Stimulated activated CD8-positive, alpha-beta memory T cell treated with anti-CD3 and anti-CD28 coated beads, Interleukin-2, amount 100 ng/mL, for 1 hour (primary cell): ENCODE measurements at regions not wholly inside any gene's neighbourhood (a gene's known extent, or its start where the extent isn't known, plus 50 kb on each side); places are given as distances from the start of the nearest gene placed in this dataset.

Experiments
- DNase-seq, 2 donors: peaks; one replicate each; pipeline ENCODE4 v3.0.0-alpha.2; 2020; ENCODE audit warnings: low read depth in 2 of 2

DNA sequence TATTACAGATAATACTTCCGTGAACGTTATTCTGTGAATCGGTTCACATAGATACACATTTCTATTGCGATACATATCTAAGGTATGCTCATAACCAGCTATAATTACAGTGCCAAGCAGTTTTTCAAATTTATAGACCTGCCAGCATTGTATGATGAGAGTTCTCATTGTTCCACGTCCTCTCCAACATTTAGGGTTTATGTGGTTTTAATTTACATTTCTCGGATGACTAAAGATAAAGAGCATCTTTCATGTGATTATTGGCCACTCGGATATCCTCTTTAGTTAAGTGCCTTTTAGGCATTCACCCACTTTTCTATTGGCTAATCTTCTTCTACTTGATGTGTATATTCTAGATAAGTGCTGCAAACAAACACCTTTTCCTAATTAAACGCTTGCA, 134.7 kb upstream of the CCDC54 start:
- DNase-seq = no peak

DNA sequence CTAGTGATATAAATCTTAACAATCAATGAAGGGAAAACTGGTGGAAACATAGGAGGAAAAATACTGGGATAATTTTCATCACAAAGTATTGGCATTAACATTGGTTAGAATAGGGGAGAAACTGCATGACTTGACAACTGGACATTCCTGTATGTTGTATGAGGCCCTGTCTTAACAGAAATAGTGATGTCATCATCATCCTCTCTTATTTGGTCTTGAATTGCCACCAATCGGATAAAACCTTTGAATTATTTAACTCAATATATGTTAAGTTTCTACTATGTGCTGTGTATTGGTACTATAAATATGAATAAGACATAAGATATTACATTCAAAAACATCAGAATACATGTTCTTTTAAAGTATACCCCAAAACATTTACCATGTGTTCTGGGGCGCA, 130.1 kb upstream of the CCDC54 start:
- no peak for DNase-seq

- no peak for DNase-seq
These were observed 128.1 kb upstream of the CCDC54 start for GRCh38 chr3:107249132-107249531.

DNA sequence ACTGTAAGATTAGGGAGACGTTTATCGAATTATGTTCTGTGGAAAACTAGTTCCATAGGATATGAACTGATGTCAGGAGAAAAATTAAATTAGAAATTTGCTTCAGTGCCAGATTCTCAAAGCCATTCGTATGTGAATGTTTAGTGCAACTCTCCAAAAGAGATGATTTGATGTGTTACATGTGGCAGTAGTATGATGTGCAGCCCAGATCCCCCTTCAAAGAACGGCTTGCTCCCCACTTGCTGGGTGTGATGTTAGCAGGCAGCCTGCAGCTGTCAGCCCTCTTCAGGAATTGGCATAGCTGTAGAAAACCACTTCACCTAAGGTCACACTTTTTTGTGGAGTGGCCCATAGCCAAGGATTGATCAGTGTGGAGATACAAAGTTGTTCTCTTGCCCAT, 127.0 kb upstream of the CCDC54 start:
- DNase-seq = no peak

DNA sequence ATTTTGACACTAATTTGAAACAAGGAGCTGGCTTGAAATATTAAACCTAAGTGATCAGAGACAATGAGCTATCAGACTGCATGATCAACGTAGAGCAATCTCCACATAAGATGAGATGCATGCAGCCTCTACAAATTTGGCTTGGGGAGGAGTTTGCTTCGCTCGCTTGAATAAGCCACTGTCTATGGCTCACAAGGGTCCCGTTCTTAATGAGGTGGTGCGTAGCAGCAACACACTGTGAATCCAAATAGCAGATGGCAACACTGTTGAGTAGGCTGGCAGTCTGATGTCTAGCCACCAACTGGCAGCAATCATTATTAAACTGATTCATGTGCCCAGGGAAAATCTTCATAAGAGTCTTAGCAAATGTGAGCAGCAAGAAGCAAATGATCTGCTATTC, 125.4 kb upstream of the CCDC54 start:
- no peak for DNase-seq

GRCh38 chr3:107256963-107257362, 120.3 kb upstream of the CCDC54 start:
- no peak for DNase-seq

DNA sequence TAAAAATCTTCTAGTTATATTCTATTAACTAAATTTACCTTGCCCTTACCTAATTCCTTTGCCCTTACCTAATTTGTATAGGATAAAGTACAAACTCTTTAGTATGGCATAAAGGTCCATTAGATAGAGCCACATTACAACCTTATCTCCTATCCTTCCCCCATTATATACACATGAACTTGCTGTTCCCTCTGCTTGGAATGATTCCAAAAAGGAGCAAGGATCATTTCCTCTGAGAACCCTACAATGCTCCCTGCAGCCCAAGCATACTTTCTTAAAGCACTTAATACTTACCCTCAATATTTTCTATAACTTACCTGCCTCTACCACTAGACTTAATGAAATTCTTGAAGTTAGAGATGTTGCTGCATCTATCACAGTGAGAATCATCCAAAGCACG, 118.9 kb upstream of the CCDC54 start:
- DNase-seq = no peak

DNA sequence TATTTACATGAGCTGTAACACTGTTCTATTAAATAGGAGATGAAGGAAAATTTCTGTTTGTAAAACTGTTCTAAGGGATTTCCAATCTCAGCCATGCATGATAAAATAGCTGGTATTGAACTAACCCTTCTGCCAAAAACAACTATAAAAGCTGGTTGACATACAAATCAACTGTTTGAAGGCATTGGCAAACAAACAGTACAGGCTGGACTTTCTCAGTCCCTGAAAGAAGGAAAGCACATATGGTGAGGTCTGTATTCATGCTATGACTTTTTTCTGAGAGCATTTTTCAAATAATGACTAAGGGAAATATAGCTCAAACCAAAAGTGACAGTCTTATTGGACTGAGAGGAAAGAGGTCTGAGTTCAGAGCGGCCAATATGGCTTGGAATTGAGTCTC, 117.0 kb upstream of the CCDC54 start:
- no peak for DNase-seq

DNA sequence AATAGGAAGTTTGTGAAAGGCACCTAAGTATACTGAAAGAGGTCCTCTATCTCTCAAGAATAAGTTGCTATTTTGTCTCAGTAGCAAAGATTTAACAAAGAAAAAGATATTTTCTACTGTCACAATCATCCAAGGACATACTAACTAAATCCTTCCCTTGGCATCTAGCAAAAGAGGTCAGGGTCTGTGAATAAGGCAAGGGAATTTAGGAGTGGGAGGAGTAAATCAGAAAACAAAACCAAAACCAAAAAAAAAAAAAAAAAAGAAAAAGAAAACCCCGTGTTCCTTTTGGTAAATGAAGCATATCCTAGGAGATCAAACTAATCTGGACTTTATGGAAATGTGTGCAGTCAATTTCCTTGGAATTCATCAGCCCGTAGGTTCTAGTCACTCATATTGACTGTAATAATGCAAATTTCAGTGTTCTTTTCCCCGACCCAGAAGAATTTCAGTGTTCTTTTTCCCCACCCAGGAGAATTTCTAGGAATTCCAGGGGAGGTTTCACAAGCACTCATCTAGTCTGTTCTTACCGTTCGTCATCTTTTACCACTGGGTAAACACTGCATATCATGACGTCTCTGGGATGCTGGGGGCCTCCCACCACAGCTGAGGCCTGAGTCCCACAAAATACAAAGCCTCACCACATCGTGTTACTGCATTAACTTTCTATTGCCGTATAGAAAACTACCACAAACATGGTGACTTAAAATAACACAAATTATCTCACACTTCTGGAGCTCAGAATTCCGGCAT, 113.8 kb upstream of the CCDC54 start:
- no peak for DNase-seq

DNA sequence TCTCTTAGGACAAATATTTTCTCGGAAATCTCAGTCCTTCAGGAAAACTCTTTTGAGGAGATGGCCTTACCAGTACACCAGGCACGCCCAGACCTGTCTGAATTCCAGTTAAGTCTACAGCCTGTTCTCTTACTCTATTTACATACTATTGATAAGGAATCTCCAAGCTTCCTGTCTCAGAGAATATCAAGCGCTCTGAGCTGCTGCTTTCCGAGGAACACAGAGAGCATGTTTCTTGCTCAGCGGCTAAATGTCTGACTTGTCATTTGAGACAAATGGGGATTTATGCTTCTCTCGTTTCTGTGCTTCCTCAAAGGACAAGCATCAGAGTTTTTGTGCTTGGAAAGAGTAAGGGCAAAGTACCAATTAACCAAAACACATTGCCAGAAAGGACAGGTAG, 112.4 kb upstream of the CCDC54 start:
- DNase-seq = no peak

DNA sequence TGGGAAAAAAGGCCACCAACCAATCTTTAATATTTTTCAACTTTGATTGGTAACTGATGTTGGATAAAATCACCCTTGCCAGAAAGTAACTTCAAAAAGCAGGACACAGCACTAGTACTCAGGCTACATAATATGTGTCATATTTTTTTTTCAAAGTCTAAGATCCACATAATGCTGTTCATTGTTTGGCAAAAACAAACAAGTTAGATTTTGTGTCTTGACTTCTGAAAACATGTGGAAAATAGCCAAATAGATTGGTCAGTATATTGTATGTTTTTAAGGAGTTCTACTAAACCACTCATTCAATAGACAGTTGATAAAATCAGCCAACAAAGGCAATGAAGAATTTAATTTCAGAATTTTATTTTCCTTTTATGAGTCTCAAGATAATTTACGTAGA, 111.7 kb upstream of the CCDC54 start:
- DNase-seq = no peak

DNA sequence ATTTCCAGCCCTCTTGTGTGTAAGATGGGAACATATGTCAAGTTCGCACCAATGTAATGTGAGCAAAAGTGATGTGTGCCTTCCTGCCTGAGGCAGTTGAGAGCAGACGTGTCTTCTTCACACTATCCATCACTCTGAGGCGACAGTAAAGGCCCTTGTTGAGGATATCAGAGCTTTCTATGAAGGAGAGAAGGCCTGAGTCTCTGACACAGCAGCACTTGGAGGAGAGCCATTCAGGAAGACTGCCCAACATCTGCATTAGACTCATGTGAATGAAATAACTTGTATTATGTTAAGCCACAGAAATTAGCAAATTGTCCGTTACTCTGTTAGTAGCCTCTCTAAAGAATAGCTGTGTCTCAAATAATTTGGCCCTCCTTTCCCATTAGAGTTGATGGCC, 108.8 kb upstream of the CCDC54 start:
- no peak for DNase-seq

DNA sequence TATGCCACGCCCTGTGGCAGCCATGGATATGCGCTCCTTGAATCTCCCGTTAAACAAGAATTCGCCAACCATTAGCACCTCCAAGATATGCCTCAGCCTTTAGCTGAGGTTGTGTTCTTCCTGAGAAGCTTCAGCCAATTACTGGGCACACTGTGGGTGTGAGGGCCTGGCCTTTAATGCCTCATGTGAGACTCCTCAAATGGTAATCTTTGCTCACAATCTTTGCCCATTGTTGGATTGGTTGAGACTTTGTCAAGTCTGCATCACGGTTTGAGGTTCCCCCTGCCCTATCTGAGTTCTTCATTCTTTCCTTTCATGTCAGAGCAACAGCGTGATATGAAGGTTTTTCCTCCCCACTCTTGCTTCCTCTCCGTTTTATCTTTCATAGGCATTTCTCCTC, 108.1 kb upstream of the CCDC54 start:
- no peak for DNase-seq

DNA sequence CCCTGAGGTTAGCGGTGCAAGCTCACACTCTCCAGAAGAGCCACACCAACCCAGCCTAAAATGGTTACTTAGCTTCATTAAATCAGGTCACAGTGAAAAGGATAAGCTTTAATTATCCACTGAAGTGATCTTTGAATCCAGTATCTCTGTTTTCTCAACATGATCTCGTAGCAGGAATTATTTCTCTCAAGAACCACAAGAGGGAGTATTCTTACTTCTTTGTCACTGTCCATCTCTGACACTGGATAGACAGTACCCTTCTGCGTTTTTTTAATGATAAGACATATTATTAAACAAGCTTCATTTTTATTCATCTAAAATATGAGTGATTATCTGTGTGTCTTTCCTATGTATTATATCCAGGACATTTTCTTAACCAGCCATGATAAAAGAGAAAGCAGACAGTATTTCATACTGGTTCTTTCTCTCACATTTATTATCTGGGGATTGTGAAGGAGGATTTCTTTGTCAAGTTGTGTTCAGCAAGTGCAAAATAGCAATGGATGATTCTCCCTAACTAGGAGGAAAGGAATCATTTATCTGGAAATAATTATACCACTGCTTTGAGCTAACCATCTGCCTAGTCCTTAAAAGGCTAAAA, 105.4 kb upstream of the CCDC54 start:
- DNase-seq = no peak

GRCh38 chr3:107272471-107272870, 104.8 kb upstream of the CCDC54 start:
- no peak for DNase-seq

DNA sequence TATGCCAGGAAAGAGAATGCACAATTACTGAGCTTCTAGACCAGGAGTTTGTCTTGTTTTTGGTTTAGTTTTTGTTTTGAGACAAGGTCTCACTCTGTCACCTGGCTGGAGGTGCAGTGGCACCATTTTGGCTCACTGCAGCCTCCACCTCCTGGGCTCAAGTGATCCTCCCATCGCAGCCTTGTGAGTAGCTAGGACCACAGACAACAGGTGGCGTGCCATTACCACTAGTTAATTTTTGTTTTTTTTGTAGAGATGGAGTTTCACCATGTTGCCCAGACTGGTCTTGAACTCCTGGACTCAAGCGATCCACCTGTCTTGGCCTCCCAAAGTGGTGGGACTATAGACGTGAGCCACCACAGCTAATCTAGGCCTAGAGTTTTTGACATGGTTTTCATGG, 104.4 kb upstream of the CCDC54 start:
- no peak for DNase-seq

DNA sequence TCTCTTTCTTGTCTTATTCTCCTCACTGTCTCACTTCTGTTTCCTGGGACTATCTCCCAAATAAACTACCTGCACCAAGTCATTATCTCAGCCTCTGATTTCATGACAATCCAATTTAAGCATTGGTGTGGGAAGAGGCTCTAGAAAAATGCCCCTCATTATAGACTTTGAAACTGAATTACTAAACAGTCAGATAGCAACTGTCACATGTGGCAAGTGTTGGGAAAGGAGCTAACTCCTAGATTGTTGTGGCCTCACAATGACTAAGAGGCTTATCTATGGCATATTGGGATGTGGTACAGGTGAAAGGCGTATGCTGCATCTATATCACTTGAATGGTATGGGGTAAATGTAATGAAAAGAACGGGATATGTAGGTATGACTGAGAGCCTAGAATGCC, 103.5 kb upstream of the CCDC54 start:
- DNase-seq = no peak

- no peak for DNase-seq
These were observed 101.7 kb upstream of the CCDC54 start for GRCh38 chr3:107275511-107275910.

GRCh38 chr3:107283948-107284347, 93.3 kb upstream of the CCDC54 start:
- DNase-seq = no peak

GRCh38 chr3:107284612-107285011, 92.6 kb upstream of the CCDC54 start:
- no peak for DNase-seq

- DNase-seq = no peak
These were observed 92.0 kb upstream of the CCDC54 start for GRCh38 chr3:107285197-107285596.

- no peak for DNase-seq
These were observed 87.9 kb upstream of the CCDC54 start for GRCh38 chr3:107289354-107289753.

DNA sequence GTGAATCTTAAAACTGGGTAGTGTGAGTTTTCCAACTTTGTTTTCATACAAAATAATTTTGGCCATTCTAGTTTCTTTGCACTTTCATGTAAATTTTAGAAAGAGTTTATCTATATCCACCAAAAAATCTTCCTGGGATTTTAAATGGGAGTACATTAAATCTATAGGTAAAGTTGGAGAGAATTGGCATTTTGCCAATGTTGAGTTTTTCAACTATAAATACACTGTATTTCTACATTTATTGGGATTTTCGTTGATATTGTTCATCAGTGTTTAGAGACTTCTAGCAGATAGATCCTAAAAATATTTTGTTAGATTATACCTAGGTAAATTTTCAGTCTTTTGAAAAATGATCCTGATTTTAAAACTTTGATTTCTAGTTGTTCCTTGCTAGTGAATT, 83.1 kb upstream of the CCDC54 start:
- no peak for DNase-seq

DNA sequence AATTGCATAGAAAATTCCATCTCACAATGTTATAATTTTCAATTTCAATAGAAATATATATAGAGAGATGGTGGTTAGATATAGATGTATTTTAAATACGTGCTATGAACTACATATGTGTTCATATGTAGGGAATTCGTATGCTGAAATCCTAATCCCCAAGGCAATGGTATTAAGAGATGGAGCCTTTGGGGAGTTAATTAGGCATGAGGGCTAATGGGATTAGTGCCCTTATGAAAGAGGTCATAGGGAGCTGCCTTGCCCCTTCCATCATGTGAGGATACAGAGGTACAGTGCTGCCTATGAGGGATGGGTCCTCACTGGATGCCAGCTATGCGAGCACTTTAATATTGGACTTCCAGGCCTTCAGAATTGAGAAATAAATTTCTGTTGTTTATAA, 79.6 kb upstream of the CCDC54 start:
- no peak for DNase-seq
